C4-2B (cell line): ENCODE measurements at regions not wholly inside any gene's neighbourhood (a gene's known extent, or its start where the extent isn't known, plus 50 kb on each side); places are given as distances from the start of the nearest gene placed in this dataset.

Source experiments
- ZFX ChIP-seq: fragments of 450-650 bp; IDR thresholded peaks from 2 replicates; pipeline ENCODE4 v1.6.1; 2017
- TF ChIP-seq, protein P1 (sequence below): fragments of 450-650 bp; conservative IDR thresholded peaks from 2 replicates; pipeline ENCODE4 v1.5.1; 2017; ENCODE audit warnings: mild to moderate bottlenecking

DNA sequence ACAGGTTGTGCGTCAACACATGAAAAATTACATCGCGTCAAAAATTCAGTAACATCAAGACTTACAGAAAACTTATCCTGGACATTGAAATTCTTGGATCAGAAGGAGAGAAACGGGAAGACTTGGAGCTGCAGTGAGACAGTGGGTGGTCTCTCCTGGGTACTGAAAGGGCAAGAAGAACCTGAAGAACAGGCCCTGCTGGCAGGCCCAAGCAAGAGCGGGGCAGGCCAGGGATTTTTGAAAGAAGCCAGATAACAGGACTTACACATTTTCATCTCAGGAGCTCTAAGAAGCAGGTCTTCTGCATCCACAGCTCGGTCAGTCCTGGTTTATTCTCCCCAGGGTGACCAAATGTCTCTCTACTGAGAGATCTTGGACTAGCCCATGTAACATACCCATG, 466.5 kb upstream of the SOX5 start:
- TF ChIP-seq, protein P1, sequence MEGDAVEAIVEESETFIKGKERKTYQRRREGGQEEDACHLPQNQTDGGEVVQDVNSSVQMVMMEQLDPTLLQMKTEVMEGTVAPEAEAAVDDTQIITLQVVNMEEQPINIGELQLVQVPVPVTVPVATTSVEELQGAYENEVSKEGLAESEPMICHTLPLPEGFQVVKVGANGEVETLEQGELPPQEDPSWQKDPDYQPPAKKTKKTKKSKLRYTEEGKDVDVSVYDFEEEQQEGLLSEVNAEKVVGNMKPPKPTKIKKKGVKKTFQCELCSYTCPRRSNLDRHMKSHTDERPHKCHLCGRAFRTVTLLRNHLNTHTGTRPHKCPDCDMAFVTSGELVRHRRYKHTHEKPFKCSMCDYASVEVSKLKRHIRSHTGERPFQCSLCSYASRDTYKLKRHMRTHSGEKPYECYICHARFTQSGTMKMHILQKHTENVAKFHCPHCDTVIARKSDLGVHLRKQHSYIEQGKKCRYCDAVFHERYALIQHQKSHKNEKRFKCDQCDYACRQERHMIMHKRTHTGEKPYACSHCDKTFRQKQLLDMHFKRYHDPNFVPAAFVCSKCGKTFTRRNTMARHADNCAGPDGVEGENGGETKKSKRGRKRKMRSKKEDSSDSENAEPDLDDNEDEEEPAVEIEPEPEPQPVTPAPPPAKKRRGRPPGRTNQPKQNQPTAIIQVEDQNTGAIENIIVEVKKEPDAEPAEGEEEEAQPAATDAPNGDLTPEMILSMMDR = no peak
- TF ChIP-seq ZFX = no peak
